SK-N-SH (cell line): ENCODE measurements at regions not wholly inside any gene's neighbourhood (a gene's known extent, or its start where the extent isn't known, plus 50 kb on each side); places are given as distances from the start of the nearest gene placed in this dataset.

Experiments
- EP300 ChIP-seq, 2 experiments: IDR thresholded peaks; 2 replicates each; pipeline versions ENCODE4 v1.4.0 to v1.6.1; 2012; ENCODE audit warnings: borderline replicate concordance in 1 of 2, low read depth in 1 of 2, low read length in 1 of 2
- EZH2phosphoT487 ChIP-seq: fragments of 200-600 bp; sonication (generic); IDR thresholded peaks from 2 replicates; pipeline ENCODE4 v1.6.1; 2017; ENCODE audit warnings: low read depth, mixed run types, mild to moderate bottlenecking, antibody characterized with exemption, moderate library complexity, borderline replicate concordance
- FOSL2 ChIP-seq: IDR thresholded peaks from 2 replicates; pipeline ENCODE4 v1.4.0; 2012; ENCODE audit warnings: low read depth, mild to moderate bottlenecking, moderate library complexity, borderline replicate concordance
- PBX3 ChIP-seq: IDR thresholded peaks from 2 replicates; pipeline ENCODE4; 2012
- POLR2AphosphoS5 ChIP-seq: IDR thresholded peaks from 2 replicates; pipeline ENCODE4 v1.6.1; 2012; ENCODE audit warnings: low read depth, low read length
- SIN3A ChIP-seq: IDR thresholded peaks from 2 replicates; pipeline ENCODE4 v1.6.1; 2012; ENCODE audit warnings: low read depth, mild to moderate bottlenecking, low read length, moderate library complexity, borderline replicate concordance
- TCF12 ChIP-seq: IDR thresholded peaks from 2 replicates; pipeline ENCODE4 v1.4.0; 2012
- TF ChIP-seq, protein P1 (sequence below): fragments of 200-600 bp; sonication (generic); IDR thresholded peaks from 2 replicates; pipeline ENCODE4 v1.6.1; 2017; ENCODE audit warnings: antibody characterized with exemption, mild to moderate bottlenecking, moderate library complexity

DNA sequence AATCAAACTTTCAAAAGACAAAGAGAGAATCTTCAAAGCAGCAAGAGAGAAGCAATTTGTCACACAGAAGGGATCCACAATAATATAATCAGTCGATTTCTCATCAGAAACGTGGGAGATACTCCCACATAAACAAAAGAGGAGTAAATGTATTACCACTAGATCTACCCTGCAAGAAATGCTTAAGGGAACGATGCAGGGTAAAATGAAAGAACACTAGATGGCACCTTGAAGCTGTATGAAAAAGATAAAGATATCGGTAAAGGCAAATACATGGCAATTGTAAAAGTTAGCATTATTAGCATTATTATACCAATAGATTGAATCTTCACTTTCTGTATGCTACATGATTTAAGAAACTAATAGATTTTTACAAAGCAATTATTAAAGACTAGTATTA, 677.0 kb downstream of the SUCLG1 start:
- TF ChIP-seq, protein P1, sequence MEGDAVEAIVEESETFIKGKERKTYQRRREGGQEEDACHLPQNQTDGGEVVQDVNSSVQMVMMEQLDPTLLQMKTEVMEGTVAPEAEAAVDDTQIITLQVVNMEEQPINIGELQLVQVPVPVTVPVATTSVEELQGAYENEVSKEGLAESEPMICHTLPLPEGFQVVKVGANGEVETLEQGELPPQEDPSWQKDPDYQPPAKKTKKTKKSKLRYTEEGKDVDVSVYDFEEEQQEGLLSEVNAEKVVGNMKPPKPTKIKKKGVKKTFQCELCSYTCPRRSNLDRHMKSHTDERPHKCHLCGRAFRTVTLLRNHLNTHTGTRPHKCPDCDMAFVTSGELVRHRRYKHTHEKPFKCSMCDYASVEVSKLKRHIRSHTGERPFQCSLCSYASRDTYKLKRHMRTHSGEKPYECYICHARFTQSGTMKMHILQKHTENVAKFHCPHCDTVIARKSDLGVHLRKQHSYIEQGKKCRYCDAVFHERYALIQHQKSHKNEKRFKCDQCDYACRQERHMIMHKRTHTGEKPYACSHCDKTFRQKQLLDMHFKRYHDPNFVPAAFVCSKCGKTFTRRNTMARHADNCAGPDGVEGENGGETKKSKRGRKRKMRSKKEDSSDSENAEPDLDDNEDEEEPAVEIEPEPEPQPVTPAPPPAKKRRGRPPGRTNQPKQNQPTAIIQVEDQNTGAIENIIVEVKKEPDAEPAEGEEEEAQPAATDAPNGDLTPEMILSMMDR: no peak
- no peak for TF ChIP-seq FOSL2
- TF ChIP-seq TCF12: no peak
- no peak for TF ChIP-seq PBX3
- no peak for TF ChIP-seq EP300 (IDR thresholded peaks at IDR 0.05; ENCODE audit: borderline replicate concordance in 1 of 2, low read depth in 1 of 2, low read length in 1 of 2)
- TF ChIP-seq SIN3A: no peak
- no peak for TF ChIP-seq POLR2AphosphoS5
- TF ChIP-seq EZH2phosphoT487: no peak
